ENCODE measurements at regions not wholly inside any gene's neighbourhood (a gene's known extent, or its start where the extent isn't known, plus 50 kb on each side); places are given as distances from the start of the nearest gene placed in this dataset.

DNA sequence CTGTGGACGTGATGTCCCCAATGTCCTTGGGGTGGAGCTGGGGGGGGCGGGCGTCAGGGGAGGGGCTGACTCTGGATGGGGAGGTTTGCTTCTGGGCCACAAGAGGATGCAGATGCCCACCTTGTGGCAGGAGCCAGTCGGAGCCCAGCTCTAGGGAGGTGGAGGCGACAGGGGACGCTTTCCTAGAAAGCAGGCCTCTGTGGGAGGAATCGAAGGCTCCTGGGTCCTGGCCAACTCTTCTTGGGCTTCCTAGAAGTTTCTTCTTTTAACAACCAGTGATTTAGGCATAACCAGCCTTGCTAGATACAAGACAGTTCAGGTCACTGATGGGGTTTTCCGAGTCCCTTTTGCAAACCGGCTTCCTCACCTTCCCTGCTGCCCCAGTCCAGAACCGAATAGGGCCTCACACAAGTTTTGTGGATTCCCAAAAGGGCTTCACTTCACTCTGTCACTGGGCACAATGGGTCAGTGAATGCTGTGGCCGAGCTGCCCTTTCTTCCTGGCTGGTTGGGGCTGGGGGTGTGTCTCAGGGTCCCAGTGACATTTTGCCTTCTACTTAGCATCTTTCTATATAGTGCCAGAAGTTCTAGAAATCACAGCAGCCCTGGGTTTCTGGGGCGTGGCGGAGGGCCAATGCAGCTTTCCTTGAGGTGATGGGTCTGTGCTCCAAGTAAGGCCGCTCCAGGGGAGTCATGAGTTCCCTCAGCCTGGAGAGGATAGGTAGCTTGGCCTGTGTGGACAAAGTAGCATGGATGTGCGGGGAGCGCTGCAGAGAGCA, 78.4 kb upstream of the FOXP4 start:
- Histone ChIP-seq H3K27ac (ENCODE audit: control insufficient read depth, insufficient read depth, low read length) (no peak overlapping the region), H3K4me1 (ENCODE audit: control insufficient read depth, extremely low read depth, insufficient read depth, low read length) (peaks cover 3% of the 10 kb centered on the region), H4K20me1 (ENCODE audit: control insufficient read depth, extremely low read depth, insufficient read depth, low read length) (no peaks in the 10 kb centered on the region), H3K9me1 (ENCODE audit: control insufficient read depth, extremely low read depth, insufficient read depth, low read length) (no peaks in the 10 kb centered on the region), H3K9ac (ENCODE audit: control insufficient read depth, extremely low read depth, insufficient read depth, low read length) (no peak overlapping the region), H2AFZ (ENCODE audit: control insufficient read depth, low read length) (no peak overlapping the region), H3K27me3 (ENCODE audit: control insufficient read depth, extremely low read depth, insufficient read depth, low read length) (peaks cover 58% of the 10 kb centered on the region), H3K4me3 (ENCODE audit: control insufficient read depth in 2 of 3, extremely low read depth in 1 of 3, insufficient read depth in 2 of 3, low read depth in 1 of 3, low read length in 3 of 3) (no peak overlapping the region), H3K79me2 (ENCODE audit: control insufficient read depth, insufficient read depth, low read length) (no peaks in the 10 kb centered on the region), H3K4me2 (ENCODE audit: control insufficient read depth, extremely low read depth, insufficient read depth, low read depth, low read length) (no peak overlapping the region), H3K9me3 (ENCODE audit: control insufficient read depth, low read depth, low read length) (no peaks in the 10 kb centered on the region), H3K36me3 (ENCODE audit: control insufficient read depth in 2 of 2, extremely low read depth in 1 of 2, insufficient read depth in 2 of 2, low read length in 2 of 2) (no peaks in the 10 kb centered on the region)
- no peak for DNase-seq (ENCODE audit: low read depth, low spot score)
- no peak for FAIRE-seq
- dilution Hi-C loops (cut with MboI; ENCODE audit: extremely low pct_ligation_motif_present, low sequenced_read_pairs), result no loop called here
- TF ChIP-seq EZH2 (IDR thresholded peaks at IDR 0.05; ENCODE audit: low read length), result no peak
- no peak for TF ChIP-seq CTCF (optimal IDR thresholded peaks at IDR 0.05 in 1 of 3, IDR thresholded peaks at IDR 0.05 in 1 of 3, conservative IDR thresholded peaks at IDR 0.05 in 1 of 3; ENCODE audit: extremely low read depth in 1 of 3, insufficient read depth in 2 of 3, low read length in 3 of 3)

GRCh38 chr6:41469156-41470028, 76.8 kb upstream of the FOXP4 start:
- H2AFZ ChIP-seq (ENCODE audit: control insufficient read depth, low read length), result no peak overlapping the region
- H3K9me3 ChIP-seq (ENCODE audit: control insufficient read depth, low read depth, low read length), result no peaks in the 10 kb centered on the region
- no peaks in the 10 kb centered on the region for H3K79me2 ChIP-seq (ENCODE audit: control insufficient read depth, insufficient read depth, low read length)
- dilution Hi-C loops (cut with MboI; ENCODE audit: extremely low pct_ligation_motif_present, low sequenced_read_pairs), result no loop called here
- no peak overlapping the region for H3K4me3 ChIP-seq (ENCODE audit: control insufficient read depth in 2 of 3, extremely low read depth in 1 of 3, insufficient read depth in 2 of 3, low read depth in 1 of 3, low read length in 3 of 3)
- peaks cover 3% of the 10 kb centered on the region for H3K4me1 ChIP-seq (ENCODE audit: control insufficient read depth, extremely low read depth, insufficient read depth, low read length)
- H3K36me3 ChIP-seq (ENCODE audit: control insufficient read depth in 2 of 2, extremely low read depth in 1 of 2, insufficient read depth in 2 of 2, low read length in 2 of 2), result no peaks in the 10 kb centered on the region
- no peaks in the 10 kb centered on the region for H3K9me1 ChIP-seq (ENCODE audit: control insufficient read depth, extremely low read depth, insufficient read depth, low read length)
- FAIRE-seq (no peak), DNase-seq (ENCODE audit: low read depth, low spot score) (no peak)
- H3K27ac ChIP-seq (ENCODE audit: control insufficient read depth, insufficient read depth, low read length), result no peak overlapping the region
- peaks cover 63% of the 10 kb centered on the region for H3K27me3 ChIP-seq (ENCODE audit: control insufficient read depth, extremely low read depth, insufficient read depth, low read length)
- no peak overlapping the region for H3K9ac ChIP-seq (ENCODE audit: control insufficient read depth, extremely low read depth, insufficient read depth, low read length)
- H4K20me1 ChIP-seq (ENCODE audit: control insufficient read depth, extremely low read depth, insufficient read depth, low read length), result no peaks in the 10 kb centered on the region
- TF ChIP-seq EZH2 (IDR thresholded peaks at IDR 0.05; ENCODE audit: low read length) (no peak), CTCF (optimal IDR thresholded peaks at IDR 0.05 in 1 of 3, IDR thresholded peaks at IDR 0.05 in 1 of 3, conservative IDR thresholded peaks at IDR 0.05 in 1 of 3; ENCODE audit: extremely low read depth in 1 of 3, insufficient read depth in 2 of 3, low read length in 3 of 3) (no peak)
- peak overlapping the region; percentile 39 for H3K4me2 ChIP-seq (ENCODE audit: control insufficient read depth, extremely low read depth, insufficient read depth, low read depth, low read length)

Measured in keratinocyte (primary cell).